NCI-H524 (cell line): ENCODE measurements at regions not wholly inside any gene's neighbourhood (a gene's known extent, or its start where the extent isn't known, plus 50 kb on each side); places are given as distances from the start of the nearest gene placed in this dataset.

Experiments
- DNase-seq, 2 experiments: peaks; one replicate each; lab custom pipeline; 2025; lab: John Stamatoyannopoulos, UW

DNA sequence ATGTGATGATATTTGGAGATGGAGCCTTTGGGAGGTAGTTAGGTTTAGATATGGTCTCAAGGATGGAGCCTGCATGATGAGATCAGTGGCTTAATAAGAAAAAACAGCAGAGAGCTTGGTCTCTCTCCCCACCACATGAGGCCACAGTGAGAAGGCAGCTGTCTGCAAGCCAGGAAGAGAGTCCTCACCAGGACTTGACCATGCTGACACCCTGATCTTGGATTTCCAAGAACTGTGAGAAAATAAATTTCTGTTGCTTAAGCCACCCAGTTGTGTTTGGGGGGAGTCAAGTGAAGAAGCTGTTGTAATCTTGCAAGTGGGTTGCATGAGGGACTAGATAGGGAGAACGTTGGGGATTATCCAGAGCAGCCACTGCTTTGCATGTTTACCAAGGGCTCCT lies 62.3 kb upstream of the TNFAIP8L3 start:
- DNase-seq = no peak

DNA sequence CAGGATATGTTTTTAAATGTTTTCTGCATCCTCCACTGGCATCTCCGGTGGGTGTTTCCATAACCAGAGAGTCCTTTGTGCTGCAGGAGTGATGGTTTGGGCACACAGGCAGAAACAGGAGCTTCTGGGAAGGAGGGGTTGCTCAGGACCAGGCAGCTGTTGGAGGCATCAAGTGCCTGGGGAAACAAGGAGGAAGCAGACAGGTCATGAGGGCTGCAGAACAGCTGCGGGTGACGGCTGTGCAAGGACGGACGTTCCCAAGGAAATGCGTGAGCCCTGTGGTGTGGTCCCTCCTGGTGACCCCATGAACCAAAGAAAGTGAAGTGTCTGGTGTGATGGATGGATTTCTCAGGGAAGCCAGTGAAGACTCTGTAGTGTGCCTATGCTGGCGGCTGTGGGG lies 61.2 kb upstream of the TNFAIP8L3 start:
- DNase-seq = peak in 1 of 2 experiments; percentile 16

DNA sequence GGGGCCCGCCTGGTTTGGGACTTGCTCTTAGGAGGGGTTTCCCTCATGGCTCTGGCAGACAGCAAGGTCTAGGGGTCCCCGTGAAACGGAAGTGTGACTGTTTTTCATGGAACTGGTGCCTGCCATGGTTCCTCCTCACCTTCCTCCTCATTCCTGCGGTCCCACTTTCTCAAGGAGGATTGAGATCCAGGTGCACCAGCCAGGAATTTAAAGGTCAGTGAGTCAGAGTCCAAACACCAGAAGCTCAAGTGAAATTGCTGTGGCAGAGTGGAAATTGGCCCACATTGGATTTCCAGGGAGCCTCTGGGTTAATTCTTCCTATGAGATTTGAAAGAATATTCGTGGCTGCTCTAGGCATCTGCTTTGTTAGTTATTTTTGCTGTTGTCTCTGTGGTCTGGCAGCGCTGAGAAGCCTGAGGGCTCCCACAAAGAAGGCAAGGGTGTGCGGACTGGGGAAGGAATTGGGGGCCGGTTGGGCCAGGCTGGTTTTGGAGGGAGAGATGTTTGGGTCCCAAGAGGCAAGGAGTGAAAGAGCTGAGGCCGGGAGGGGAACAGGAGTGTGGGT lies 60.4 kb upstream of the TNFAIP8L3 start:
- DNase-seq = no peak
